Mesendoderm (in vitro differentiated cells): ENCODE measurements at regions not wholly inside any gene's neighbourhood (a gene's known extent, or its start where the extent isn't known, plus 50 kb on each side); places are given as distances from the start of the nearest gene placed in this dataset.
A peak's percentile ranks its signal among the peaks of the same experiment; 100 is the strongest.

Source experiments
- DNase-seq: peaks from one replicate; pipeline ENCODE4 v3.0.0; 2013
- H2AK5ac ChIP-seq: 2 replicates; pipeline ENCODE4 v1.6.1; 2013; ENCODE audit warnings: low read length, inconsistent platforms
- H2BK120ac ChIP-seq: 2 replicates; pipeline ENCODE4 v1.6.1; 2013; ENCODE audit warnings: low read depth, mild to moderate bottlenecking, low read length, moderate library complexity, mixed read lengths
- H2BK15ac ChIP-seq: replicated peaks from 2 replicates; pipeline ENCODE4 v1.6.1; 2013; ENCODE audit warnings: low read depth, mild to moderate bottlenecking, moderate library complexity
- H2BK5ac ChIP-seq: 2 replicates; pipeline ENCODE4 v1.6.1; 2013; ENCODE audit warnings: low read length, inconsistent platforms
- H3K18ac ChIP-seq: 2 replicates; pipeline ENCODE4 v1.6.1; 2013; ENCODE audit warnings: mild to moderate bottlenecking, low read length, mixed read lengths
- H3K23ac ChIP-seq: one replicate; pipeline ENCODE4 v1.6.1; 2013; ENCODE audit warnings: low read length
- H3K27ac ChIP-seq: 2 replicates; pipeline ENCODE4 v1.5.1; 2013; ENCODE audit warnings: low read depth, mild to moderate bottlenecking, inconsistent platforms, low read length, moderate library complexity
- H3K27me3 ChIP-seq: 2 replicates; pipeline ENCODE4 v1.6.1; 2013; ENCODE audit warnings: low read length, control low read depth, mild to moderate bottlenecking, inconsistent platforms; ENCODE audit not compliant: insufficient read depth, poor library complexity
- H3K36me3 ChIP-seq: 2 replicates; pipeline ENCODE4 v1.6.1; 2013; ENCODE audit warnings: low read length, inconsistent platforms; ENCODE audit not compliant: control insufficient read depth, insufficient read depth
- H3K4ac ChIP-seq: one replicate; pipeline ENCODE4 v1.6.1; 2013; ENCODE audit warnings: low read depth, mild to moderate bottlenecking, low read length, moderate library complexity
- H3K4me1 ChIP-seq: 2 replicates; pipeline ENCODE4 v1.6.1; 2013; ENCODE audit warnings: low read depth, low read length, inconsistent platforms; ENCODE audit not compliant: control insufficient read depth
- H3K4me2 ChIP-seq: 2 replicates; pipeline ENCODE4 v1.6.1; 2013; ENCODE audit warnings: low read length
- H3K4me3 ChIP-seq: 2 replicates; pipeline ENCODE4 v1.5.1; 2013; ENCODE audit warnings: mild to moderate bottlenecking, low read length
- H3K56ac ChIP-seq: one replicate; pipeline ENCODE4 v1.6.1; 2013; ENCODE audit warnings: low read length
- H3K79me1 ChIP-seq: 2 replicates; pipeline ENCODE4 v1.6.1; 2013; ENCODE audit warnings: low read length, inconsistent platforms
- H3K79me2 ChIP-seq: 2 replicates; pipeline ENCODE4 v1.6.1; 2013; ENCODE audit warnings: mild to moderate bottlenecking, low read length; ENCODE audit not compliant: control insufficient read depth, insufficient read depth
- H3K9ac ChIP-seq: 2 replicates; pipeline ENCODE4 v1.6.1; 2013; ENCODE audit warnings: low read length, inconsistent platforms
- H4K5ac ChIP-seq: one replicate; pipeline ENCODE4 v1.6.1; 2013; ENCODE audit warnings: low read length
- H4K8ac ChIP-seq: one replicate; pipeline ENCODE4 v1.6.1; 2013; ENCODE audit warnings: low read depth, mild to moderate bottlenecking, control low read depth, low read length, moderate library complexity
- WGBS: extraction: QIAGEN DNeasy Blood & Tissue Kit; methylation state at CpG from one replicate; pipeline ENCODE4 v1.1.7; 2013; ENCODE audit warnings: low lambda C conversion rate, missing lambda C conversion rate; ENCODE audit not compliant: insufficient coverage; ENCODE audit errors: extremely low coverage; 5-methylcytosine and 5-hydroxymethylcytosine counted together

DNA sequence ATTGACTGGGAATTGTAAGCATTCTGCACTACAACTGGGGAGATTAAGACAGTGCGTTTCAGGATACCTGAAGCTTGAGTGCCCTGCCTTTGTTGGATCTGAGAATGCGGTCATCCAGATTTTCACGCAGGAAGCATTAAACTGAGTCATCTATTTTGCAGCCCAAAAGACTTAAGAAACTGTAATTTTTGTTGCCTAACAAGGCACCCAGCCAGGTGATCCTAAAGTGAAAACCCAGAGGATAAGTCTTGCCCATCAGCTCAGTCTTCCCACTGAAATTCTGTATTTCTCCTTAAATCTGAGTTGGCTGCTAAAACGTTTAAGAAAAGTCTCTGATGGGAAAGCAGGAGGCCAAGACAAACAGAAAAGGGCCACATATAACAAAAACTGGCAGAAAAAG lies 242.5 kb upstream of the TMCO5A start:
- Histone ChIP-seq H3K36me3 (no peaks in the 10 kb centered on the region), H2BK15ac (no peak overlapping the region), H2BK5ac (no peak overlapping the region), H4K5ac (no peak overlapping the region), H3K4me1 (no peaks in the 10 kb centered on the region), H2BK120ac (no peak overlapping the region), H3K56ac (no peak overlapping the region), H3K9ac (no peak overlapping the region), H2AK5ac (no peak overlapping the region), H3K4me3 (no peak overlapping the region), H3K23ac (no peak overlapping the region), H4K8ac (no peak overlapping the region), H3K79me2 (no peaks in the 10 kb centered on the region), H3K27ac (no peak overlapping the region), H3K79me1 (no peaks in the 10 kb centered on the region), H3K27me3 (no peaks in the 10 kb centered on the region), H3K4ac (no peak overlapping the region), H3K4me2 (no peak overlapping the region), H3K18ac (no peak overlapping the region)
- peak; percentile 10 for DNase-seq
- WGBS: no CpG with 5 or more reads among the region's 4 CpGs

- 100% methylated on average over 1 of the region's 3 CpGs for WGBS
- no peak for DNase-seq
- Histone ChIP-seq H2BK120ac (no peak overlapping the region), H3K4ac (no peak overlapping the region), H3K36me3 (no peaks in the 10 kb centered on the region), H3K56ac (no peak overlapping the region), H3K27ac (no peak overlapping the region), H3K9ac (no peak overlapping the region), H2BK5ac (no peak overlapping the region), H3K79me1 (no peaks in the 10 kb centered on the region), H3K23ac (no peak overlapping the region), H3K4me2 (no peak overlapping the region), H3K27me3 (no peaks in the 10 kb centered on the region), H4K8ac (no peak overlapping the region), H4K5ac (no peak overlapping the region), H3K79me2 (no peaks in the 10 kb centered on the region), H2AK5ac (no peak overlapping the region), H3K18ac (no peak overlapping the region), H2BK15ac (no peak overlapping the region), H3K4me3 (no peak overlapping the region), H3K4me1 (no peaks in the 10 kb centered on the region)
Observed at GRCh38 chr15:37693926-37694325, 240.5 kb upstream of the TMCO5A start.

DNA sequence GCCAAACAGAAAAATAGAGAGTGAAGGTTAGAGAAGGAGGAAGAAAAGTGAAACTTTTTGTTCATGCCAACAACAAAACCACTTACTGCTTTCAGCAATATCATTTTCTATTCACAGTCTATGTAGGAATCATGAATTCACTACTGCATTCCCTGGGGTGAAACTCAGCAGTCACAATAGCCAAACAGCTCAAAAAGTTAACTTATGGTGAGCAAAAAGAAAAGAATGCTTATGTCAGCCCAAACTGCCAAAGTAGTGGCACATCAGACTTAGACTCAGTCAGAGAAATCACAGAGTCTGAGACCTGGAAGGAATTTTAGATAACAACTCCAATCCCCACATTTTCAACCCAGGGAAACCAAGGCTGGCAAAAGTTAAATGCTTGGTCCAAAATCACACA lies 238.7 kb upstream of the TMCO5A start:
- H3K27ac ChIP-seq: no peak overlapping the region
- H3K23ac ChIP-seq: no peak overlapping the region
- H3K4ac ChIP-seq: no peak overlapping the region
- H3K36me3 ChIP-seq: no peaks in the 10 kb centered on the region
- H2AK5ac ChIP-seq: no peak overlapping the region
- no peak overlapping the region for H3K18ac ChIP-seq
- H3K27me3 ChIP-seq: no peaks in the 10 kb centered on the region
- no peak overlapping the region for H3K4me3 ChIP-seq
- no peak overlapping the region for H2BK120ac ChIP-seq
- no peak for DNase-seq
- H3K79me1 ChIP-seq: no peaks in the 10 kb centered on the region
- no peak overlapping the region for H4K5ac ChIP-seq
- no peaks in the 10 kb centered on the region for H3K79me2 ChIP-seq
- H4K8ac ChIP-seq: no peak overlapping the region
- no peak overlapping the region for H2BK15ac ChIP-seq
- H3K4me1 ChIP-seq: no peaks in the 10 kb centered on the region
- H3K9ac ChIP-seq: no peak overlapping the region
- no peak overlapping the region for H3K56ac ChIP-seq
- H2BK5ac ChIP-seq: no peak overlapping the region
- no peak overlapping the region for H3K4me2 ChIP-seq

- Histone ChIP-seq H3K4me3 (no peak overlapping the region), H3K18ac (no peak overlapping the region), H3K36me3 (no peaks in the 10 kb centered on the region), H4K5ac (no peak overlapping the region), H3K27me3 (no peaks in the 10 kb centered on the region), H3K4me1 (no peaks in the 10 kb centered on the region), H3K4ac (no peak overlapping the region), H3K23ac (no peak overlapping the region), H3K4me2 (no peak overlapping the region), H2AK5ac (no peak overlapping the region), H3K79me1 (no peaks in the 10 kb centered on the region), H2BK15ac (no peak overlapping the region), H2BK120ac (no peak overlapping the region), H3K27ac (no peak overlapping the region), H3K56ac (no peak overlapping the region), H4K8ac (no peak overlapping the region), H3K9ac (no peak overlapping the region), H2BK5ac (no peak overlapping the region), H3K79me2 (no peaks in the 10 kb centered on the region)
- WGBS: no CpG with 5 or more reads among the region's 3 CpGs
- peak; percentile 28 for DNase-seq
Observed at GRCh38 chr15:37698679-37699078, 235.8 kb upstream of the TMCO5A start.

DNA sequence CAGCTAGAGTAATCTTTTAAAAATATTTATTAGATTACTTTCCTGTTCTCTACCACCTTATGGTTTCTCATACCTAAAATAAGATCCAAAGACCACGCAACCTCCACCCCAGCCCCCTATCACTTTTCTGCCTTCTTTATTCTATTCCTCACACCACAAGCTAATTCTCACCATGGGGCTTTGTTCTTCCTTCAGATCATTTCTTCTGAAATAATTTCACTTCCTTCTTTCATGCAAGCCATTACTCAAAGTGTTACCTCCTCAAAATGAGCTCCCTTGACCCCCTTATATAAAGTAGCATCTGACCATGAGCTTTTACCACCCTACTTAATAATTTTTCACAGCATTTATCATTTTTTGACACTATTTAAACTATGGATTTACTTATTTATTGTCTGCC lies 233.2 kb upstream of the TMCO5A start:
- no peaks in the 10 kb centered on the region for H3K79me1 ChIP-seq
- H3K27me3 ChIP-seq: no peaks in the 10 kb centered on the region
- H3K4ac ChIP-seq: no peak overlapping the region
- H3K56ac ChIP-seq: no peak overlapping the region
- H3K4me1 ChIP-seq: no peaks in the 10 kb centered on the region
- no peak for DNase-seq
- H3K9ac ChIP-seq: no peak overlapping the region
- no peak overlapping the region for H4K8ac ChIP-seq
- no peak overlapping the region for H2AK5ac ChIP-seq
- no CpG with 5 or more reads among the region's 1 CpG for WGBS
- H3K27ac ChIP-seq: no peak overlapping the region
- no peak overlapping the region for H2BK5ac ChIP-seq
- no peak overlapping the region for H2BK15ac ChIP-seq
- H3K4me3 ChIP-seq: no peak overlapping the region
- H4K5ac ChIP-seq: no peak overlapping the region
- no peaks in the 10 kb centered on the region for H3K36me3 ChIP-seq
- H3K18ac ChIP-seq: no peak overlapping the region
- H3K79me2 ChIP-seq: no peaks in the 10 kb centered on the region
- no peak overlapping the region for H2BK120ac ChIP-seq
- no peak overlapping the region for H3K4me2 ChIP-seq
- H3K23ac ChIP-seq: no peak overlapping the region

GRCh38 chr15:37709669-37710068 lies 224.8 kb upstream of the TMCO5A start:
- no peak overlapping the region for H2BK120ac ChIP-seq
- H2BK5ac ChIP-seq: no peak overlapping the region
- no peak overlapping the region for H2BK15ac ChIP-seq
- H4K5ac ChIP-seq: no peak overlapping the region
- H3K4me1 ChIP-seq: no peaks in the 10 kb centered on the region
- H3K9ac ChIP-seq: no peak overlapping the region
- no peak overlapping the region for H3K27ac ChIP-seq
- no peaks in the 10 kb centered on the region for H3K79me2 ChIP-seq
- no peaks in the 10 kb centered on the region for H3K27me3 ChIP-seq
- H3K23ac ChIP-seq: no peak overlapping the region
- H3K4ac ChIP-seq: no peak overlapping the region
- no peaks in the 10 kb centered on the region for H3K36me3 ChIP-seq
- no peak overlapping the region for H4K8ac ChIP-seq
- no peak overlapping the region for H3K4me3 ChIP-seq
- H3K56ac ChIP-seq: no peak overlapping the region
- H2AK5ac ChIP-seq: no peak overlapping the region
- no peak overlapping the region for H3K4me2 ChIP-seq
- H3K79me1 ChIP-seq: no peaks in the 10 kb centered on the region
- no peak overlapping the region for H3K18ac ChIP-seq
- DNase-seq: no peak
- no CpG with 5 or more reads among the region's 1 CpG for WGBS
